ENCODE measurements at regions not wholly inside any gene's neighbourhood (a gene's known extent, or its start where the extent isn't known, plus 50 kb on each side); places are given as distances from the start of the nearest gene placed in this dataset.

DNA sequence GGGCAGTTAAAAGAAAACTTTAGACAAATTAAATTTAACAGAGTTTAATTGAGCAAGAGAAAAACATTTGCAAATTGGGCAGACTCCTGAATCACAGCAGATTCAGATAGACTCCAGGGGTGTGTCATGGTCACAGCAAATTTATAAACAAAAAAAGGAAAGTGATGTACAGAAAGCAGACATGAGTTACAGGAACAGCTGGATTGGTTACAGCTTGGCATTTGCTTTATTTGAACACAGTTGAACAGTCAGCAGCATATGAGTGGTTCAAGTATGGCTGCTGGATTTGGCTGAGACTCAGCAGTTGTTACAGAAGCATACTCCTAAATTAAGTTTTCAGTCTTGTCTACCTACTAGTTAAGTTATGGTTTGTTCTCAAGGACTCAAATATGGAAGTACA lies 82.3 kb upstream of the NYAP2 start:
- no TSS peak for BruUV-seq (replicated peaks)
- intact Hi-C loops (cut with micrococcal nuclease; ENCODE audit: unreplicated experiment): no loop called here

More for the DNA sequence above, 82.3 kb upstream of the NYAP2 start:
- DNase-seq (ENCODE audit: low spot score) (no peak), ATAC-seq (no peak), FAIRE-seq (no peak)
- TF ChIP-seq HNF4G (IDR thresholded peaks at IDR 0.05; ENCODE audit: borderline replicate concordance, low read depth, low read length): no peak
- no peak for TF ChIP-seq HNF4G (CRISPR knock-in tag; IDR thresholded peaks at IDR 0.05; ENCODE audit: borderline replicate concordance, low read depth)
- no peak for TF ChIP-seq ZNF780A (CRISPR knock-in tag; IDR thresholded peaks at IDR 0.05)
- no peak for TF ChIP-seq PAX8 (CRISPR knock-in tag; IDR thresholded peaks at IDR 0.05; ENCODE audit: borderline replicate concordance)
- TF ChIP-seq, protein P1, sequence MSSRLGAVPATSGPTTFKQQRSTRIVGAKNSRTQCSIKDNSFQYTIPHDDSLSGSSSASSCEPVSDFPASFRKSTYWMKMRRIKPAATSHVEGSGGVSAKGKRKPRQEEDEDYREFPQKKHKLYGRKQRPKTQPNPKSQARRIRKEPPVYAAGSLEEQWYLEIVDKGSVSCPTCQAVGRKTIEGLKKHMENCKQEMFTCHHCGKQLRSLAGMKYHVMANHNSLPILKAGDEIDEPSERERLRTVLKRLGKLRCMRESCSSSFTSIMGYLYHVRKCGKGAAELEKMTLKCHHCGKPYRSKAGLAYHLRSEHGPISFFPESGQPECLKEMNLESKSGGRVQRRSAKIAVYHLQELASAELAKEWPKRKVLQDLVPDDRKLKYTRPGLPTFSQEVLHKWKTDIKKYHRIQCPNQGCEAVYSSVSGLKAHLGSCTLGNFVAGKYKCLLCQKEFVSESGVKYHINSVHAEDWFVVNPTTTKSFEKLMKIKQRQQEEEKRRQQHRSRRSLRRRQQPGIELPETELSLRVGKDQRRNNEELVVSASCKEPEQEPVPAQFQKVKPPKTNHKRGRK (CRISPR knock-in tag; IDR thresholded peaks at IDR 0.05): no peak
- no peak for TF ChIP-seq RAD51 (IDR thresholded peaks at IDR 0.05; ENCODE audit: borderline replicate concordance)
- no peak for TF ChIP-seq RARG (CRISPR knock-in tag; IDR thresholded peaks at IDR 0.05; ENCODE audit: low read depth)
- no peak for TF ChIP-seq ZNF720 (CRISPR knock-in tag; IDR thresholded peaks at IDR 0.05)
- TF ChIP-seq ZNF124 (CRISPR knock-in tag; IDR thresholded peaks at IDR 0.05): no peak
- TF ChIP-seq NKX3-1 (CRISPR knock-in tag; IDR thresholded peaks at IDR 0.05): no peak
- TF ChIP-seq, protein P2, sequence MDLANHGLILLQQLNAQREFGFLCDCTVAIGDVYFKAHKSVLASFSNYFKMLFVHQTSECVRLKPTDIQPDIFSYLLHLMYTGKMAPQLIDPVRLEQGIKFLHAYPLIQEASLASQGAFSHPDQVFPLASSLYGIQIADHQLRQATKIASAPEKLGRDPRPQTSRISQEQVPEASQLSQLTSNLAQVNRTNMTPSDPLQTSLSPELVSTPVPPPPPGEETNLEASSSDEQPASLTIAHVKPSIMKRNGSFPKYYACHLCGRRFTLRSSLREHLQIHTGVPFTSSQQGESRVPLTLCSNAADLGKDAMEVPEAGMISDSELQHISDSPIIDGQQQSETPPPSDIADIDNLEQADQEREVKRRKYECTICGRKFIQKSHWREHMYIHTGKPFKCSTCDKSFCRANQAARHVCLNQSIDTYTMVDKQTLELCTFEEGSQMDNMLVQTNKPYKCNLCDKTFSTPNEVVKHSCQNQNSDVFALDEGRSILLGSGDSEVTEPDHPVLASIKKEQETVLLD (CRISPR knock-in tag; IDR thresholded peaks at IDR 0.05; ENCODE audit: low read depth): no peak
- TF ChIP-seq RFX3 (CRISPR knock-in tag; IDR thresholded peaks at IDR 0.05): no peak
- TF ChIP-seq ZBTB21 (CRISPR knock-in tag; IDR thresholded peaks at IDR 0.05): no peak
- TF ChIP-seq KLF16 (CRISPR knock-in tag; IDR thresholded peaks at IDR 0.05): no peak
- TF ChIP-seq TAF1 (CRISPR knock-in tag; IDR thresholded peaks at IDR 0.05): no peak
- no peak for TF ChIP-seq PLRG1 (conservative IDR thresholded peaks at IDR 0.05)
- TF ChIP-seq, protein P3, sequence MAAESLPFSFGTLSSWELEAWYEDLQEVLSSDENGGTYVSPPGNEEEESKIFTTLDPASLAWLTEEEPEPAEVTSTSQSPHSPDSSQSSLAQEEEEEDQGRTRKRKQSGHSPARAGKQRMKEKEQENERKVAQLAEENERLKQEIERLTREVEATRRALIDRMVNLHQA (CRISPR knock-in tag; IDR thresholded peaks at IDR 0.05): no peak
- no peak for TF ChIP-seq RELA (CRISPR knock-in tag; IDR thresholded peaks at IDR 0.05)
- Histone ChIP-seq H3K27ac (ENCODE audit: extremely low read length, insufficient read depth, low read length) (no peak overlapping the region), H2AFZ (ENCODE audit: low read length) (no peak overlapping the region), H3K27me3 (ENCODE audit: control insufficient read depth in 1 of 2, insufficient read depth in 2 of 2, low read length in 2 of 2) (no peaks in the 10 kb centered on the region), H3K9me3 (ENCODE audit: low read length) (peaks cover 73% of the 10 kb centered on the region), H3K4me3 (replicated peaks in 1 of 3; ENCODE audit: insufficient read depth in 1 of 3, low read depth in 2 of 3, low read length in 3 of 3) (no peak overlapping the region), H3K4me1 (ENCODE audit: insufficient read depth, low read length) (no peaks in the 10 kb centered on the region), H3K36me3 (replicated peaks in 1 of 2; ENCODE audit: control insufficient read depth in 1 of 2, insufficient read depth in 2 of 2, low read length in 2 of 2) (no peaks in the 10 kb centered on the region), H3K9ac (ENCODE audit: insufficient read depth, low read depth, low read length) (no peak overlapping the region), H3K4me2 (ENCODE audit: low read depth, low read length) (no peak overlapping the region), H4K20me1 (ENCODE audit: insufficient read depth, low read length) (no peaks in the 10 kb centered on the region), H3K79me2 (ENCODE audit: insufficient read depth, low read length) (no peaks in the 10 kb centered on the region)
- in situ Hi-C loops (cut with HindIII; ENCODE audit: extremely low pct_ligation_motif_present, low pct_unique_long_range_greater_than_20kb): no loop called here
- CTCF ChIA-PET (ENCODE audit: low intra/inter-chr PET ratio, low total read pairs): no interaction called here
- POLR2A ChIA-PET: no interaction called here
